ENCODE measurements at regions not wholly inside any gene's neighbourhood (a gene's known extent, or its start where the extent isn't known, plus 50 kb on each side); places are given as distances from the start of the nearest gene placed in this dataset.
A peak's percentile ranks its signal among the peaks of the same experiment; 100 is the strongest.
"Not testable (repeated sequence)": the region's sequence is repeated elsewhere in the genome, so short reads cannot be mapped to it uniquely, and the experiment has no call there.

DNA sequence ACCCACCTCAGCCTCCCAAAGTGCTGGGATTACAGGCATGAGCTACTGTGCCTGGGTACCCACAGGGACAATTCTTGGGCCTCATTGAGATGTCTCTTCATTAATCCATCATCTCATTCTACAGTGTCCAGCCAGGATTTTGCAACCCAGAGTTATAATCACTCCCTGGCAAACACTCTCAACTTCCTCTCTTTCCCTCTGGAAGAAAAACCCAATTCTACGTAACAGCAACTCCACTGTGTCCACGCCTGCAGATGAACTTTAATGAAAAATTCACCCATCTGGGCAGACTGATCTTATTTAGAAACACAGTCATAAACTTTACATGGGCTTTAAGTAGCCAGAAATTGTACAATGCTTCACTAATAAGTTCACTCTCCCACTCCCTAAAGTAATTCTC lies 90.1 kb upstream of the ABCC4 start:
- no peak for DNase-seq

DNA sequence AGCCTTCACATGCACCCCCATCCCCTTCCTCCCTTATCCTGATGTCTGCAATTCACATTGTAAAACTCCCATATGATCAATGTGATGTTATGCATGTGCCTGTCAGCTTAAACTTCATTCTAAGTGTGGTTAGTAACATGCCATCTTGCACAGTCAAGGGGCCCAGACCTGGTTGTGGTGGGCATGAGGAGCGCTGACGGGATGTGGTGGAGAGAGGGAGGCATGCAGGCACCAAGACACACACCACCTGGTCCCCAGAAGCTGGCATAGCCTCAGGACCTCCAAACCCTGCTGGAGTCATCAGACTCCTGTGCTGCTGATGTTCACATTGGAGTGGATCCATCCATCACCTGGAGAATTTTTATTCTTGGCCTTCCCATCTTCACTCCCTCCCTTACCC lies 90.5 kb upstream of the ABCC4 start:
- no peak for DNase-seq

DNA sequence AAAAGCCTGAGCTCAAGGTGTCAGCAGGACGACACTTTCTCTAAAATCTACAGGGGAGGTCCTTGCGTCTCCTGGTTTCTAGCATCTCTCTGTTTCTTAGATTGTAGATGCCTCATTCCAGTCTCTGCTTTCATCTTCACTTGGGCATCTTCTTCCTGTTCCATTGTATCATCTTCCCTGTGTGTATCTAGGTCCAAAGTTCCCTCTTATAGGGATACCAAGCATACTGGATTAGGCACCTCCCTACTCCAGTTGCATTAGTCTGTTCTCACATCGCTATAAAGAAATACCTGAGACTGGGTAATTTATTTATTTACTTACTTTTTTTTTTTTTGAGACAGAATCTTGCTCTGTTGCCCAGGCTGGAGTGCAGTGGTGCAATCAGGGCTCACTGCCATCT lies 91.3 kb upstream of the ABCC4 start:
- DNase-seq, result no peak

DNA sequence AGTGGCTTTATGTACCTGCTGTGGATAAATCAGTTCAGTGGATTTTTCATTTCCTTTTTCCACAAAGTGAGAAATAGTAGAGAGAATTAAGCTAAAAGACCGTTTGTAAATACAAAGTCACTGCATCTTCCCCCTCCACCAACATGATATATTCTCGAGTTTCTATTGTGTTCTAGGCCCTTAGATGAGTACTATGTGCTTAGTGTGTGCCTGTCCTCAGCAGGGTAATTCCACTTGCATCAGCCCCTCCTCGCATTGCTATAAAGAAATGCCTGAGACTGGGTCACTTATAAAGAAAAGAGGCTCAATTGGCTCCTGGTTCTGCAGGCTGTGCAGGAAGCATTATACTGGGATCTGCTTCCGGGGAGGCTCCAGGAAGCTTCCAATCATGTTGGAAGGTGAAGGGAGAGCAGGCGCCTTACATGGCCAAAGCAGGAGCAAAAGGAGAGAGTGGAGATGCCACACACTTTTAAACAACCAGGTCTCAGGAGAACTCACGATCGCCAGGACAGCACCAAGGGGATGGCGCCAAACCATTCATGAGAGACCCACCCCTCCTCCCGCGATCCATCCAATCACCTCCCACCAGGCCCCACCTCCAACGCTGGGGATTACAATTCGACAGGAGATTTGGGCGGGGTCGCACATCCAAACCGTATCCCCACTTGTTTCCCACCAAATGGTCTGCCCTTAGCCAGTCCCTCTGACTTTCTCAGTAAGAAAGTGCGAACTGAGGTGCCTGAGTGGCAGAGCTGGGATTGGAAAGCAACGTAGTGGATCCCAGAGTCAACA lies 102.3 kb upstream of the ABCC4 start:
- DNase-seq, result no peak

DNA sequence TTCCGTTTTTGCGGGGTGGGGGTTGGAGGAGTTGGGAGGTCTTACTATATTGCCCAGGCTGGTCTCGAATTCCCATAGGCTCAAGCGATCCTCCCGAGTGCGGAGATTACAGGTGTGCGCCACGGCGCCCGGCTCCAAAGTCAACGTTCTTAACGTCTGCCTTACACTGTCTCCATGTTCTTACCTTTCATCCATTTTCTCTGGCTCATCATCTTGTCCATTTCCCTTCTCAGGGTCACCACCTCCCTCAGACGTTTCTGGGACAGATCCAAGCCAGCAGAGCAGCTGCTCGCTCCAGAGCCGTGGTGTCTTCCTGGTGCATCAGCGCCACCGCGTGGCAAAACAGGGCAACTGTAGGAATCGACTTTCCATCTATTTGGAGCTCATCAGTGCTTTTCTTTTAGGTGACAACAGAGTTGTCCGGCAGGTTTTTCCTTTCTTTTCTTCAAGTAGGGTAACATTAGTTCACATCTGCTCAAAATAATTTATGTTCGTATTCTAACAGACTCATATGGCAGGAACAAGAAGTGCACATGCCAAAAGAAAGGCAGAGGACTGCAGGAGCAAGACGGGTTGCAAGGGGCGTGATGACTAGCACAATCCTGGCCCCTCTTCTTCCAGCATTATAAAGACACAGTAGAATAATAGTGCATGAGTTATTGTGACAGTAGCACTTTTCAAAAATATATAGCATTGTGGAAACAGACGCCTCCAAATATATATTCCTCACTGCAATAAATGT lies 103.1 kb upstream of the ABCC4 start:
- DNase-seq, result peak; percentile 28

DNA sequence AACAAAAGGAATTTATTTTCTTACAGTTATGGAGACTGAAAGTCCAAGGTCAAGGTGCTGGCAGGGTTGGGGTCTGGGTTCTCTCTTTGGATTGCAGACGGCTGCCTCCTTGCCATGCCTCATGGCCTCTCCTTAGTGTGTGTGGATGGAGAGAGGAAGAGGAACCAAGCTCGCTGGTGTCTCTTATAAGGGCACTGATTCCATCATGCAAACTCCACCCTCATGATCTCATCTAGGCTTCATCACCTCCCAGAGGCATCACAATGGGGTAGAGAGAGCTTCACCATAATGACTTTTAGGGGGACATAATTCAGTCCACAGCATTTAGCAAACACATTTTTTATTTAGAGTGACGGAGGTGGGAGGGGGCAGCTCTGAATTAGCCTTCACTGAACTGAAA lies 104.9 kb upstream of the ABCC4 start:
- no peak for DNase-seq

DNA sequence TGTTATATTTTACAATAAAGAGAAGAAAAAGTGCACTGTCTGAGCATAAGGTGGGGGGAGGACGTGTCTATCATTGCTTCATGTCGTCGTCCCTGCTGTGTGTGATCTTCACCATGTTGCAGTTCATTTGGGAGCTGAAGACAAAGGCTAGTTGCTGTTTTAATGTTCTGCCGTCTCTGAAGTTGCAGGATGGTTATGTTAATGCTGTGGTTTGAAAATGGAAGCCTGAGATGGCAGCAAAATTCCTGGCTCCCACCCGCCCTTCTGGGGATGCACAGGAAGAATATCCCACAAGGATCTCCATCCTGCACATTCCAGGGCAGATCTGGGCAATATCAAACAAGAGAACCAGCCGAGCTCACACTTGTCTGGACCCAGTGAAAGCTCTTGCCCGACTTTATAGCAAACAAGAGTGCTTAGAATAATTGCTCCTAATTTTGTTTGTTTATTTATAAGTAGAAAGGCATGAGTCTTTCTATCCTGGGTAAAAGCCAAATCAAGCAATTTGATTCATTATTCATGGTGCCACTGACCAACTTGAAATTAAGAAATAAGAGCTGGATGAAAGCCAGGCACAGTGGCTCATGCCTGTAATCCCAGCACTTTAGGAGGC lies 110.3 kb upstream of the ABCC4 start:
- DNase-seq, result no peak

DNA sequence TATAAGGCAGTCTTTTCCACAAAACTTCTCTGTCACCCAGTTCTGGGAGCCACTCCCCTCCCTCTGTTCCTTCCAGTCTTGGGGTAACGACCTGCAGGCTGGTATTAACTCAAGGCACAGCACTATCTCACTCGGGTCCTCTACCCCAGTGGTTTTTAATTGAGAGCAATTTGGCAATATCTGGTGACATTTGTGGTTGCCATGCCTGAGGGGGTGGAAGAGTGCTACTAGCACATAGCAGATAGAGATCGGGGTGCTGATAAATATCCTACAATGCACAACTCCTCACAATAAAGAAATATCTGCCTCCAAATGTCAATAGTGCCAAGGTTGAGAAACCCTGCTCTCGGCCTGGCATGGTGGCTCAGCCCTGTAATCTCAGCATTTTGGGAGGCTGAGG lies 117.7 kb upstream of the ABCC4 start:
- no peak for DNase-seq

DNA sequence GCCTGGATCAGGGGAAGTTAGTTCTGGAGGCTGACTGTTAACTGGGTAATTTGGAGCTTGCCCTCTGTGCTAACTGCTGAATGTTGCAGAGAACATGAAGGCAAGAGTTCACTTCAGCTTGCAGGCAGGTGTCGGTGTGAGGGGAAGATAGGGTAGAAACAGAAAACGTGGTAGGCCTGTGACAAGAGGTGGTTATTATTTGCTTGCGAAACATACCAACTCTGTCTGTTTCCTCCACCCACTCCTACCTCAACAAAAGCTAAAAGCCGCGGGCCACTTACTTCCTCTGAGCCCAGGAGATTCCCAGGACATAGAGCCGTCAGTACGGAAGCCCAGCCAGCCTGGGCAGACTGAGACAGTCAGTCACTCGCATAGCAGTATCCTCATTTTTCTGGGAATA lies 119.2 kb upstream of the ABCC4 start:
- DNase-seq, result no peak

DNA sequence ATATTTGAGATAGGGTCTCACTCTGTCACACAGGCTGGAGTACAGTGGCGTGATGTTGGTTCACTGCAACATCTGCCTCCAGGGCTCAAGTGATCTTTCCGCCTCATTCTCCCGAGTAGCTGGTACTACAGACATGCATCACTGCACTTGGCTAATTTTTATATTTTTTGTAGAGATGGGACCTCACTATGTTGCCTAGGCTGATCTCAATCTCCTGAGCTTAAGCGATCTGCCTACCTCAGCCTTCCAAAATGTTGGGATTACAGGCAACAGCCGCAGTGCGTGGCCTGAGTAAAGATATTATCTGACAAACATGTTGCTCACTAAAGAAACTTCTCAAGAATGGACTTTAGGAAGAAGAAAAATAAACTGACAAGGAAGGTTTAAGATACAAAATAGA lies 125.4 kb upstream of the ABCC4 start:
- no peak for DNase-seq

DNA sequence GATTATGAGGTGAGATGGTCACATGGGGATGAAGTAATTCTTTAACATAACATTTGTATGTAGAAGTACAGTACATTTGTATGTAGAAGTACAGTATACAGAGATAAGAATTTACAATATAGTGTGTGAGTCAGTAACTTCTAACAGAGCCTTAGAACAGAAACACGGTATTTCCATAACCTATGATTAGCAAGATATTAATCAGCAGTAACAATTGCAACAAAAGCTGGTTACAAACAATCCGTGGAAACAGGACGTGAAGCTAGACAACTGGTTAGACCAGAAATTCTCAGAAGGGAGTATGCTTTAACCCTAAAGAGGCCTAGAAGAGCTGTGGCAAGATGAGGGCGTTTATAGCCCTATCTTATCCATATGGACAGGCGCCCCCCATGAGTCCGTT lies 122.0 kb upstream of the CLDN10 start:
- DNase-seq, result not testable (repeated sequence)

DNA sequence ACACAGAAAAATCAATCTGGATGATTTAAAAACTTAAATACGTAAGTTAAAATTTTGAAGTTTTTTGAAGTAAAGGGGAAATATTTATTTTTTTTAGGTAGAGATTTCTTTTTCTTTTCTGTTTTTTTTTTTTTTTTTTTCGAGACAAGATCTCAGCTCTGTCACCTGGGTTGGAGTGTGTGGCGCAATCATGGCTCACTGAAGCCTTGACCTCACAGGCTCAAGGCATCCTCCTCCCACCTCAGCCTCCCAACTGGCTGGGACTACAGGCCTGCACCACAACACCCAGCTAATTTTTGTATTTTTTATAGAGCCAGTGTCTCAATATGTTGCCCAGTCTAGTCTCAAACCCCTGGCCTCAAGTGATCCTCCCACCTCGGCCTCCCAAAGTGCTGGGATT lies 120.4 kb upstream of the CLDN10 start:
- DNase-seq, result no peak

DNA sequence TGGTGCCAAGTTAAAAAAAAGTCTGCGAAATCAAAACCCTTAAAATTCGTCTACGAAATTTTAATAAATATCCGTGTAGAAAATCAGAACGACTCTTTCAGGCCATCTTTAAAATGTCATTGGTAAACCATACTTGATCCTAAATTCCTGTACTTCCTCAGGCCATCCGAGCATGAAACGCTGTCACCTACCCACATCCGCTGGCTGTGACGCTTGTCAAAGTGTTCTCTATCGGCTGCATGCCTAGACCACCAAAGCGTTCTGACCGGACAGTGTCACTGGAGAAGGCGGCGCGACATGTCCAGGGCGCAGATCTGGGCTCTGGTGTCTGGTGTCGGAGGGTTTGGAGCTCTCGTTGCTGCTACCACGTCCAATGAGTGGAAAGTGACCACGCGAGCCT lies 119.0 kb upstream of the CLDN10 start:
- no peak for DNase-seq

DNA sequence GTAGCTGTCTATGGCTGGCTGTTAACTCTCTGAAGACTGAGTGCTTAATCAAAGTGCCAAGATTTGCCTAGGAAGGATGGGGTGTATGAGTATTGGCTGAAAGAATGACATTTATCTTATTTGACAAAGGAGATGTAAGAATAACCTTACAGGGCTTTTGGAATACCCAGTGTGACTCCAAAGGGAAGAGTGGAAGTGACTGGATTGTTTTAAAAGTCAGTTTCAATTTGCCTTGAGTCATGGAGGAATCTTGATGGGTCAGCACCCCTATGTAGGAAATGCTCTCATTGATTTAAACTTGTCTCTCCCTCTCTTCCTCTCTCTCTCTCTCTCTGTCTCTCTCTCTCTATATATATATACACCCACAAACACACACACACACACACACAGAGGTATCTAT lies 118.4 kb upstream of the CLDN10 start:
- no peak for DNase-seq

DNA sequence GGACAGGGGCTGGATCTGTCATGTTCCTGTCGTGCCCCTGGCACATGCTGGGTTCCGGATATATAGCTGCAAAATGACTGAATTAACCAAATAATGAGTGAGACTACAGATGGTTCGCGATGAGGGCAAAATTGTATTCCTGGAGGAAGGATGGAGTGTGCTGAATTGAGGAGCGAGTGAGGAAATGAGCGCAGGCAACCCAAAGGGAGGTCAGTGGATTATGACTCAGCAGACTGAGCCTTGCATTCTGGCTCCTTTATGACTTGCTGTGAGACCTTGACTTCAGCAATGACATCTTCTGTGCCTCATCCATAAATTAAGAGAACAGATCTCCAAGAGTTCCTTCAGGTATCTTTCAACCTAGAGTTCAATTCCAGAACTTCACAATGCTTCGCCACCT lies 115.0 kb upstream of the CLDN10 start:
- DNase-seq, result no peak

DNA sequence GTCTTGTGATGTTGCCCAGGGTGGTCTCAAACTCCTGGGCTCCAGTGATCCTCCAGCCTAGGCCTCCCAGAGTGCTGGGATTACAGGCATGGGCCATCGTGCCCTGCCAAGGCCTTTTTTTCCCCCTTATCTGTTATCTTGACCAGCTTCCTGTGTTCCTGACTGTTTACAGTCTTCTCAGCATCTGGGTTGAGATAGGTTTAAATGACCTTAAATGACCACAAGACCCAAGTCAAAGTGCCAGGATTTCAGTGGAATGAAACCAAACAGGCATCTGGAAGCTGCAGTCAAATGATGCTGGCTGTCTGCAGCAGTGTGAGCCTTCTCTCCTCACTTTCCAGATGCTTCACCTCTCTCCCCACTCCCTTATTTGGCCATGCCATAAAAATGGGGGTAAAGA lies 114.2 kb upstream of the CLDN10 start:
- DNase-seq, result no peak

DNA sequence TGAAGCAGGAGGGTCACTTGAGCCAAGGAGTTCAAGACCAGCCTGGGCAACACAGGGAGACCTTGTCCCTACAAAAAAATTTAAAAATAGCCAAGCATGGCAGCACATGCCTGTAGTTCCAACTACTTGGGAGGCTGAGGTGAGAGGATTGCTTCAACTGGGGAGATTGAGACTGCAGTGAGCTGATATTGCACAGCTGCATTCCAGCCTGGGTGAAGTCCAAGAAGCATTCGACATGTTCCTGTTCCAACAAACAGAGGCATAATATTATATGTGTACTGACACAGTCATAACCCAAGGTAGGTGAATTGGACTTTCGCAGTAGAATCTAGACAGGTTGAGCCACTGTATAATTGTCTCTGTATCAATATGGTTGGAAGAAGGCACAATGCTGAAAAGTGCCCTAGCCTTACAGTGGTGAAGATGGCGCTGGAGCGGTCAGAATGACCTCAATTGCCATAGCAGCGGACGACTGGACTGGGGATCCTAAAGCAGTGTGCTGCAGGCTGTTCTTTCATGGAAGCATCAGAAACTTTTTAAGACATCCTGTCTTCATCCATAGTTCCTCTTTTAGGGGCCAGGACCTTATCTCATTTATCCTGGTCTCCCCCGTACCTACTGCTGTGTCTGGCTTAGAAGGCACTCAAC lies 112.0 kb upstream of the CLDN10 start:
- DNase-seq, result no peak

DNA sequence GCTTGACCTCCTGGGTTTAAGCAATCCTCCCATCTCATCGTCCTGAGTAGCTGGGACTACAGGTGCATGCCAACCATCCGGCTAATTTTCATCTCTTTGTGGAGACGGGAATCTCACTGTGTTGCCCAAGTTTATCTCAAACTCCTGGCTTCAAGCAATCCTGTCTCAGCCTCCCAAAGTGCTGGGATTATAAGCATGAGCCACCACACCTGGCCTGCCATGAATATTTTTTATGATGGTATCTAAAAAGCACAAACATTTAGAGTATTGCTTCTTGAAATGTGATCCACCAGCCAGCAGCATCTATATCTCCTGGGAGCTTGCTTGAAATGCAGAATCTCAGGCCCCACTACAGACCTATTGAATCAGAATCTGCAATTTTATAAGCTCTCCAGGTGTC lies 111.2 kb upstream of the CLDN10 start:
- no peak for DNase-seq

DNA sequence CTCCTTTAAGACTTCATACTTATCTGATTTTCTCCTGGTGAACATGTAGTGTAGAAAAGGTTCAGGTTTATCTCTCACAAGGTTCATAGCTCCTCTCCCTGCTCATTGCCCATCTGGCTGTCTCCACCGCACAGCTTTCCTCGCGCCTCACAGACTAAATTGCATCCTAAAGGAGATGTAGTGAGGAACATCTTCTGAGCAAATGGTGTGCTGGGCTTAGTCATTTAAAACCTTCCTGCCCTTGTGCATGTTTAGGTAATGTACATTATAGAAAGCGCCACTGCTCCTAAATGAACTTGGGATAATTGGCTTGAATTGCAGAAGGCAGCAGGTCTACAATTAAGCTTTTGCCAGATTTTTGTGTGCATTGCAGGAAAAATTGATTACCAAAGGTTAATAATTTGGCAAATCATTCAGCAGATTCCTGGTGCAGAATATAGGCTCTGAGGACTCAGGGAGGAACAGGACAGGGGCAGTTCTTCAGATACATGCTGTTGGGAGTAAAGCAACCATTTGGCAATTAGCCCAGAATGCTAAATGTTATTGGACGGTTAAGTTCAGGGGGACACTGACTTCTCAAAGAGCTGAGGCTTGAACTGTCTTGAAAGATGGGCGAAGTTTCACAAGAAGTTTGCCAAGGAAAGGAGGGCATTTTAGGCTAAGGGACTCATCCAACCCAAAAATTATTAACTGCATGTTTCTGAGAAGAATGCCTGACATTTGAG lies 108.4 kb upstream of the CLDN10 start:
- DNase-seq, result no peak

DNA sequence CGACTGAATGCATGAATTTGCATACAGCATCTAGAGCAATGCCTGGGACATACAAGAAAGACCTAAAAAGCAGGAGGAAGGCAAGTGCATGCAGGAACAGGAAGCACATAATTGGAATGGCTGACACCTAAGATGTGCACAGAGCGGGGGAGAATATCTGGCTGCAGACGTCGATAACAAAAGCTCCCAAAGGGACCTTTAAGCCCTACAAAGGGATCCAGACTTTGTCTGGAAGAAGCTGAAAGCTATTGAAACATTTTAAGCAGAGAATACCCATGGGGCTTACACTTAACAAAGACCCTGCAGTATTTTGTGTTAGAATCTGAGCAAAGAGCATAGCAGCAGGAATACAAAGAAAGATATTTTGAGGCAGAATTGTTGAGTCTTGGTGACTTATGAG lies 107.4 kb upstream of the CLDN10 start:
- DNase-seq, result no peak

DNA sequence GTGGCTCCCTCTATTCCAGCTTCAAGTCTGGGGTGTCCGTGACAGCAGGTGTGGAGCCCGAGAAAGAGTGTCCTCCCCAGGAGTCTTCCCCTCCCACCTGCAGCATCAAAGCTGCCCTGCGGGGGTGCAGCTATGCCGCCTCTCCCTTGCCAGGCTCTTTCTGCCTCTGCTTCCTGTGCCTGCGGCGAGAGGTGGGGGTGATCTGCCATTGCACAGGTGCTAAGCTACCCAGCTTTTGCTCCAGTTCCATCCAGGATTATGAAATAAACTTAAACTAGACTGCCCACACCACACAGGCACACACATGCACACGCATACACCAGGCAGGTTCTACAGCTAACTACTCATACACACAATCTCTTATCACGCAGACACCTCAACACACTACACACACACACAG lies 104.7 kb upstream of the CLDN10 start:
- no peak for DNase-seq

DNA sequence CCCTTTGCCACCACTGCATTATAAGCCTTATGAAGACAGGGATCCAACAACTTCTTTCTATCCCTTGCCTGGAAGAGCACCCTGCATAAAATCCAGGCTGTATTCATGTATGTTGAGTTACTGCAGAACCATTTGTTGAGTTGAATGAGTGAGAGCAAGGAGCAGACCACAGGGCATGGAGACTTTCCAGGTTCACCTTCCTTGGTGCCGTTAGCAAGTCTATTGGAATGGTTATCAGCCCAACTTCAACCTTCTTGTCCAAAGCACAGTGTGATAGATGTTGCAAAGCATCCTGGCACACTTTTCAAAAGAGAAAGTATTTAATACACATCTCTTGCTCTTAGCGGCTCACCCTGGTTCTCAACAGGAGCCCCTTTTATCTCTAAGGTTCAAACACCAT lies 100.9 kb upstream of the CLDN10 start:
- DNase-seq, result no peak

DNA sequence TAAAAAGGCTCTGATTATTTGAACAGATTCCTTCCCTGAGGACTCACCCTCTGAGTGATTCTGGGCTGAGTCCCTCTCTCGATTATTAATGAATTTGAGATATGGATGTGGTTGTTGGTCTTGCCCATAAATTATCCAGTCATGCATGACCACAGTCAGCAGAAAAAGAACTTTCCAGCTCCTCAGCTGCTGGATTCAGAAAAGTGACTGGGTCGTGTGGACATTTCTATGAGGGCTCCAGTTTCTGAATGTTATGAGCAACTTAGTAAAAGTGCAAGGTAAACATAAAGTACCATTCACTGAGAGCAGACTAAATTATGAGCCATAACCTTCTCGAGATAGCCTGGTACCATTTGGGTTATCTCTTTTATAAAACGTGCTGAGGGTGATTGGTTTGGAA lies 100.1 kb upstream of the CLDN10 start:
- DNase-seq, result no peak
